GM19438 (cell line): ENCODE measurements at regions not wholly inside any gene's neighbourhood (a gene's known extent, or its start where the extent isn't known, plus 50 kb on each side); places are given as distances from the start of the nearest gene placed in this dataset.
"Not testable (repeated sequence)": the region's sequence is repeated elsewhere in the genome, so short reads cannot be mapped to it uniquely, and the experiment has no call there.

Experiments
- ATAC-seq: cut with Tn5 transposase; IDR thresholded peaks from one replicate; pipeline ENCODE4 v1.9.1; 2021; ENCODE audit warnings: low read depth; ENCODE audit not compliant: unreplicated experiment

DNA sequence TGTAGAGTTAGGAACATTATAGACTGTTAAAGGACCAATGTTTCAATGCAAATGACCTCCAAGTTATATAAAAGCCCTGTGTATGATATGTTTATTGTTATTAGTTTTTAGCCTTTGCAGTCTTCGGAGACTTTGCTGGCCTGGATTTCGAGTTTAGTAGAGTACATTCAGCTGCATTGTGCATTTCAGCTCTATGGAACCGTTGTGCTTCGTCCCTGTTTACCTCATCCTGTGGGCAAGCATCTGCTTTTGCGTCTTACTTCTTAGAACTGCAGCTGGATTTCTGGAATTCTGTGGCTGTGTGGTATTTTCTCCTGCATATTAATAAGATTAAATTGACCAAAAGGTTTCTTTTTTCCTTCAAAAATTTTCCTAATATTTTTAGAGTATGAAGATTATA is 138.6 kb downstream of the KCNRG start:
- ATAC-seq = no peak

DNA sequence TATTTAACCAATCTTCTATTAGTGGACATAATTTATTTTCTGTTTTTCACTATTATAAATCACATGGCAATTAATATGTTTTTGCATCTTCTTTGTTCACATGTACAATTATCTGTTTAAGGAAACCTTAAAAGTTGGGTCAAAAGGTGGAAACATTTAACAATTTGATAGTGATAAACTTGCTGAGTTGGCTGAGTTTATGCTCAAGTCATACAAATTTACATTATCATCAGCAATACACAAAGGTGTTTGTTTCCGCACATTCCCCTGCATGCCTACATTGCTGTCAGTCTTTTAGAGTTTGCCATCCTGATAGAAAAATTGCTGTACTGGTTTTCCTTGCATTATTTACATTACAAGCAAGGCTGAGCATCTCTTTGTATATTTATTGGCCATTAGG is 139.5 kb downstream of the KCNRG start:
- no peak for ATAC-seq

DNA sequence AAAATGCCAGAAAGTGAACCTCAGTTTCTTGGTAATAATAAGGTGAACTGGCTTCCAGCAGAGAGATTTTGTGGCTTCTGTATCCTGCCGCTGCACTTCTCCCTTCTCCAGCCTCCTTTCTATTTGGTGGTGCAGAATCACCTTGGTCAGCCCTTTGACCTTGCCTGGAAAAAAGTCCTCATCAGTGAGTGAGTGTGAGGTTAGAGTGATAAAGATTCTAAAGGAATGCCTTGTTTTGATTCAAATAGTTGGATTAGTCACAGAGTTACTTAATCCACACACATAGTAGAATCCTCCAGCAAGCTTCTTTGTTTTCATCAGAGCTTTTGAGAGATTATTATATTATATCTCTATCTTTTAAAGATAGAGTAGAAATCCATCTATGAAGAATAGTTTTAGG is 140.9 kb downstream of the KCNRG start:
- no peak for ATAC-seq

DNA sequence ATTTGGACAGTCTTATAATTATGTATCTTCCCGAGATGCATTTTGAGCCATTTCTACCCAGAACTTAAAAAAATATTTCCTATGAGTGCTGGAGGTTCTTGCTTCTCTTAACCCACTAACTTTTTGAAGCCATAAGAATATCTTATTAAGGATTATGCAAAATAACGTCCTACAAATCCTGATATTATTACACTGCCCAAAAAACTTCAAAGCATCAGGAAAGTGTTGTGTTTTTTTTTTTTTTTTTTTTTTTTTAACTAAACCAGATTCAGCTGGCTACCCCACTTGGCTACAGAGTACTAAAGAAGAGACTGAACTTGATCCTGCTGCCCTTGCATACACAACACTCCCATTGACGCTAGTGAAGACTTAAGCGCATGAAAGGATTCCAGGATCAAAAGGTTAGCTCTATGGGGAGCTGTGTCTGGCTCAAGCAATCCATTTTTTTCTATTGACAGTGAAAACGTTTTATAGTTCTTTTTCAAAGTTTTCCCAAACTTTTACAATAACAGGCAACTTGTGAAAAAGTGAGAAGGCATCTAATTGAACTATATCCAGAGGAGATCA is 141.4 kb downstream of the KCNRG start:
- ATAC-seq = no peak

DNA sequence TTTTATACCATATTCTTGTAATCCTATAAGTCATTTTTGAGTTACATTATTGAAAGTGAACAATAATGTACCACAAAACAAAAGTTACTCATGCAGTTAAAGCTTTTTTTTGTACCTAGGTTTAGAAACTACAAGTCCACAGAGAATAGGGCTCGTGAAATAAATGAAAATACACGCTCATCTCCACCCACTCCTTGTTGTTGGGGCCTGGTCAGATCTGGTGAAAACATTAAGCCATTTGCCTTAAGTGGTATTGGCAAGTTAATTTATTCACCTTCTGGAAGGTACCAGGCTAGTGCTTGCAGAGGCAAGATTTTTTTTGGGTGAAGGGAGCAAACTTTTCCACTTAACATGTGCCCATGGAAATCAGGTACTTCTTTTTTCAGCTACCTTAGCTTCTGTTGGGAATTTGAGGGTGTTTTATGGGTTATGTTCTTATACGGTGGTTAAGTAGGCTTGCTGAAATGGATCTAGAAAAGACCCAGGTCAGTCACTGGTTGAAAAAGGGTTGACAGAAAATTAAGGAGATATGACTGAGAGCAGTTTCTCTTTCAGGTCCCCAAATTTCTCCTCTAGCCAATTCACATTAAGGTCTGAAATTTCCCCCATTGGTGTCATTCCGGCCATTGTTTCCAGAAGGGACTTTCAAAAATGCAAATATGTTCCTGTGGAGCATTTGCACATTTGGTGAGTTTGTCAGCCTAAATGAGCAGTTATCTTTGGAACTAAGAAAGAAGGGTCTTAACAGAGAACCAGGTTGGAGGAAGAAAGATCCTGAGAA is 143.3 kb downstream of the KCNRG start:
- no peak for ATAC-seq

DNA sequence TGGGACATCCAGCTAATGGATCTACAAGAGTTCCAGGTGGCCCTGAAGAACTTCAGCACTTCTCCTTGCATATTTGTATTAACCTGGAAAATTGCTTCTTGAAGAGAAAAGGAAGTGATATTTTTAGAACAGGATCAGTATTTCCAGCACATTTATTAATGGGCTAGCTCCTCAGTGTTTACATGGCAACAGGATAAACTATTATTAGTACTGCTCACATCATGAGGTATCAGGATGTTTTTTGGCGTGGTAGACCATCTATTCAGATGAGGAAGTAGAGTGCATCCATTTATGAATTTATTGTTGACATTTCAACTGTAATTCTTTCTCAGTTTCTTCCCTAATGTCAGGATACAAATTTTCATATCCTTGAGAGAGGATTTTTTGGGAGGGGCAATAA is 144.4 kb downstream of the KCNRG start:
- ATAC-seq = no peak

DNA sequence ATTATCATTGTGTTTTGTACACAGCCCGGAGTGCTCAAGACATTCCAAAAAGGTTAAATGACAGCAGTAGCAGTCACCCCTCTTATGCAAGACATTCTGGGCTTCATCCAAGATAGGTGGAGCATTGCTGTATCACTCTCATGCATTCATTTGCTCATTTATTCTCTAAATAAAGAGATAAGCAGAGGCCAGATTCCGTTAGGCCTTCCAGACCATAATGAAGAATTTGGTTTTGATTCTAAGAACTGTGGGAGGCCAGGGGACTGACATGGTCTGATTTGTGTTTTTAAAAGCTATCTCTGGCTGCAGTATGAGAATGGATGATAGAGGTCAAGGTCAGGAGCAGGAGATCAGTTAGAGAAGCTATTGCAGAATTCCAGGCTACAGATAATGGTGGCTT is 145.8 kb downstream of the KCNRG start:
- ATAC-seq = no peak

DNA sequence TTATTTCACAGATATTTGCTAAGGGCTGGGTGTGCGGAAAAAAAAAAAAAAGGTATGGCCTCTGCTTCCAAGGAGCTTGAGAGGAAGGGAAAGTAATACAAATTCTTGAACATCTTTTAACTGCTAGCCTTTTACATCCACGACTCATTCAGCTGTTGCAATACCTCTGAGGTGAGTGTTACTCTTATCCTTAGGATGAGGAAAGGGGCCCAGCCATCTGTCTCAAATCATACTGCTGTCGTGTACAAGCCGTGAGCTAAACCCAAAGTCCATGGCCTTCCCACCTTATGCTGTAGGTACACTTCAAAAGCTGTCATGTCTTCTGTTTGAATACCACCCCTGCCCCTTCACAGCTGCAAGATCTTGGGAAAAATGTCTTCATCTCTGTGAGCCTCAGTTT is 146.8 kb downstream of the KCNRG start:
- no peak for ATAC-seq

DNA sequence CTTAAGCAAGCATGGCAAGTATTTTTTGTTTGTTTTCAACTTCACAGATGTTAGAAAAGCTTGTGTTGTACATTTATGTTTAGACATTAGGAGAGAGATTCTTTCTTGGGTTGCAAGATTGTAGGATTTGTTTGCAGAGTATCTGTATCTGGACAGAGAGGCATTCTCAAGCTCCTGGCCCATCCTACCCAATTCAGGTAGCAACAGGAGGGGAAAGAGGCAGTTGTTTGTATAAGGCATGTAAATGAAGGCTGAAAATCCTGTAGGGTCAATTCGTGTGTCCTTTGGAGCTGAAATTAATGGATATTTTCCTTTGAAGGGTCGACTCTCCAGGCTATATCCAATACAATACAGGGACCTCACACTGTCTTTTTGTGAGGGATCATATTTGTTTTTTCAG is 147.3 kb downstream of the KCNRG start:
- no peak for ATAC-seq

DNA sequence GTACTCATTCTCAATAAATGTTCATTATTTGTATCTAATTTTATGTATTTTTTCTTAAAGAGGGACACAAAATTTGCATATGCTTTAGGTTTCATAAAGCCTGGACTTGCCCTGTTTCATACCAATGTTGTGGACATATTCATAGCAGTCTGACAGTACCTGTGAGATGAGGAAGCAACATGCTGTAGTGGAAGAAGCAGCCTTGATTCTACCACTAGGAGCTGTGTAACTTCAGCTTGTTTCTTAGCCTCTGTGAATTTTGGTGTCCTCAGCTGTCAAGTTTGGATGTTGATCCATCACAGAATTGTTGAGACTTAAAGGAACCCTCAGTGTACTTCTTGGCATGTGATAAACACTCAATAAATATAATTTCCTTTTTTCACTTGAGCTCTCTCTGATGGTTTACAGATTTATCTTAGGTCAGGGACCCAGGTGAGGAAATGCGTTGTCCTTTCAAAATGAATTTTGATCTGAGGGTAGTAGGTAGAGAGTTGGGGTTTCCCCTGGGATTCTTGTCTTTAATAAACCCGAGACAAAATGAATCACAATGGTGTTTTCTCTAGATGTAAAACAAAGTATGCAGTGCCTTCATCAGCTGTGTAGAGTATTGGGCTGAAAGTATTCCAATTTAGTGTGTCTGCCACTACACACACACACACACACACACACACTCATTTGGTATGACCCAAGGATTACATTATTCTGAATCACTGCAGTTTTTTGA is 152.1 kb downstream of the KCNRG start:
- no peak for ATAC-seq

DNA sequence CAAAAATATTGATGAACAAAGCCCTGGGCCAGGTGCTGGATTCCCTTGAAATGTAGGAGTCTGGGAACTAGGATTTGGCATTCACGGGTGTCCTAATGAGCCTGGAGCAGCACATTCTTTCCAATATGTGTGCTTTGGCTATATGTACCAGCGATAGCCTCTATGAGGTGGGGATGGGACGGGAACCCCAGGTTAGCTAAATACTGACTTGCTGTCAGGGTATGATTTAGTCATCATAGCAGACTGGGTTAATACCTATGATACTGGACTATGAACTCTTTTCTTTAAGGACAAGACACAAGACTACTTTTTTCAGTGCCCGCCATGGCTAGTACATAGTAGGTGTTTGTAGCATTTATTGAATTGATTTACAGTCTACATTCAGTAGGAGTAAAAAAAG is 152.7 kb downstream of the KCNRG start:
- ATAC-seq = no peak

DNA sequence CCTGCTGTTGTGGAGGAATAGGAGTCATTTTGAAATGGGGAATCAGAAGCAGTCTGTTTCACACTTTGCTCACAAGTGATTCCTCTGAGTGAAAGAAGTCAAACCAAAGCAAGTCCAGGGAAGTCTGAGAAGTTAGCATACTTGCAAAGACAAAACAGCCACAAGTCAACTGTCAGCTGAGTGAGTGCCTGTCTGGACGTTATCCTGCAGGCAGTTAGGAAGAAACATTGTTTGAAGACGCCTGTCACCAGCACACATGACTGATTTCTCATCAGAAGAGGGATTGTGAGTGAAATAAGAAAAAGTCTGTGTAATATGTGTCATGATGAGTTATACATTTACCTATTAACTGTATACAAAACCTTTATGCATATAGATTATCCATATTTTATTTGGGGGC is 153.5 kb downstream of the KCNRG start:
- ATAC-seq = no peak

DNA sequence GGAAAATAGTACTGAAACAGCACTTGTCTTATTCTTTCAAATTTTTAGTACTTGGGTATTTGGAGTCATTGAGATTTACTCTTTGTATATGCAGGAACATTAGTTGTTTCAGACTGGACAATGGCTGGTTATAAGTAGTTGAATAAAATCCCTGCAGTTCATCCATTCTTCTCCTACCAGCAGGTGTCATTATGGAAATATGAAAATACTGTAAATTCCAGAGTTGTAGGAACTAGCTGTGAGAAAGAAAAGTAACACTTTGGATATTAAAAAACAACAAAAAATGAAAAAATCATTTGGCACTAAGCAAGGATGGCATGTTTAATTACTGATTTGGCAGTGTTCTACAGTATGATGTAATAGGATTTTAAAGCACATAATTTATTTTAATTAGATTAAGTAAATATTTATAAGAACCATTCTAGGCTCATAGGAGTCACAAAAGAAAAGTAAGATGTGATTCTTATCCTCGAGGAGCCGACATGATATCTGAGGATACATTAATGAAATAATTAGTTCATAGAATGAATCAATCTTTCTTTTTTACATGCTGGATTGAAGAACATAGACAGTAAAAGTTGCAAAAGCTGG is 155.3 kb downstream of the KCNRG start:
- ATAC-seq = no peak

DNA sequence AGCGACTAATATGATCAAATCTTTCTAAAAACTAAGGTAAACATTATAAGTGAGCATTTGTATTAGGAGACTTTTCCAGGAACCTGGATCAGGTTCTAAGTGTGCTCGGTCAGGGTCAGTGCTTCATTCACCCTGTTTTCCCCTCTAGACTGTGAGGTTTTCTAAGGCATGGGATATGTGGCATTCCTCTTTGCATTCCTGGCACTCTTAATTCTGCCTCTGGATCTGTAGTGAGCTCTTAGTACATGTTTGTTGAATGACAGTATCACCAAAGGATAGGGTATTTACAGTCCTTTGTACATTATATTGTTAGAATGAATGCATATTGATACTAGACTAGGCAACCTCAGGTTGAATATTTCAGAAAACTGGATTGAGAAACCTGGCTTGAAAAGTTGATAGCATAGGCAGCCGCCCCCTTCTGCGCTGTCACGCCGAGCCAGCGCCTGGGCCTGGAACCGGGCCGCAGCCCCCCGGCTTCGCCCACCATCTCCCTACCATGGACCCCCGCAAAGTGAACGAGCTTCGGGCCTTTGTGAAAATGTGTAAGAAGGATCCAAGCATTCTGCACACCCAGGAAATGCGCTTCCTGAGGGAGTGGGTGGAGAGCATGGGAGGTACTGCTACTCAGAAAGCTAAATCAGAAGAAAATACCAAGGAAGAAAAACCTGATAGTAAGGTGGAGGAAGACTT is 156.5 kb downstream of the KCNRG start:
- no peak for ATAC-seq

DNA sequence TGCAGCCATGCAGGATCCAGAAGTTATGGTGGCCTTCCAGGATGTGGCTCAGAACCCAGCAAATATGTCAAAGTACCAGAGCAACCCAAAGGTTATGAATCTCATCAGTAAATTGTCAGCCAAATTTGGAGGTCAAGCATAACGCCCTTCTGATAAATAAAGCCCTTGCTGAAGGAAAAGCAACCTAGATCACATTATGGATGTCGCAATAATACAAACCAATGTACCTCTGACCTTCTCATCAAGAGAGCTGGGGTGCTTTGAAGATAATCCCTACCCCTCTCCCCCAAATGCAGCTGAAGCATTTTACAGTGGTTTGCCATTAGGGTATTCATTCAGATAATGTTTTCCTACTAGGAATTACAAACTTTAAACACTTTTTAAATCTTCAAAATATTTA is 157.8 kb downstream of the KCNRG start:
- not testable (repeated sequence) for ATAC-seq

DNA sequence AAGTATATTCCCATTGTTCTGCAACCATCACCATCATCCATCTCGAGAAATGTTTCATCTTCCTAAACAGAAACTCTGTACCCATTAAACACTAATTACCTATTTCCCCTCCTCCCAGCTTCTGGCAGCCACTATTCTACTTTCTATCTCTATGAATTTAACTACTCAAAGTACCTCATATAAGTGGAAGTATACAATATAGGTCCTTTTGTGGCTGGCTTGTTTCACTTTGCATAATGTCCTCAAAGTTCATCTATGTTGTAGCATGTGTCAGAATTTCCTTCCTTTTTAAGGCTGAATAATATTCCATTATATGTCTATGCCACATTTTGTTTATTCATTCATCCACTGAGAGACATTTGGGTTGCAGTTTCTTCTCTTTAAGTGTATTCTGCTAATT is 159.4 kb downstream of the KCNRG start:
- ATAC-seq = no peak

DNA sequence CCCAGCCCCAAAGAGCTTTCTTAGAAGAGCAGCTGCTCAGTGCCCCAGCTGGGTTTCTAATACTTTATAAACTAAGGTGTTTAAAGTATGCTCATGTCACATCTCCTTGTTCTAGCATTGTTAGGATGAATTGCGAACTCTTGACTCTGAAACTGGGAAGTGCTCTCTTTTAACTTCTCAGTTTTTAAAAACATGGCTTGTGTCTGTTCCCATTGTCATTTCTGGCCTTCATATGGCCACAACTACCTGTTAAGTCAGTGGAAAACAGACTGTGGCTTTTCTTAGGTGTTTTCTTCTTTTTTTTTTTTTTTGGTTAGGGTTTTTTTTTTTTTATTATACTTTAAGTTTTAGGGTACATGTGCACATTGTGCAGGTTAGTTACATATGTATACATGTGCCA is 164.7 kb downstream of the KCNRG start:
- ATAC-seq = no peak

DNA sequence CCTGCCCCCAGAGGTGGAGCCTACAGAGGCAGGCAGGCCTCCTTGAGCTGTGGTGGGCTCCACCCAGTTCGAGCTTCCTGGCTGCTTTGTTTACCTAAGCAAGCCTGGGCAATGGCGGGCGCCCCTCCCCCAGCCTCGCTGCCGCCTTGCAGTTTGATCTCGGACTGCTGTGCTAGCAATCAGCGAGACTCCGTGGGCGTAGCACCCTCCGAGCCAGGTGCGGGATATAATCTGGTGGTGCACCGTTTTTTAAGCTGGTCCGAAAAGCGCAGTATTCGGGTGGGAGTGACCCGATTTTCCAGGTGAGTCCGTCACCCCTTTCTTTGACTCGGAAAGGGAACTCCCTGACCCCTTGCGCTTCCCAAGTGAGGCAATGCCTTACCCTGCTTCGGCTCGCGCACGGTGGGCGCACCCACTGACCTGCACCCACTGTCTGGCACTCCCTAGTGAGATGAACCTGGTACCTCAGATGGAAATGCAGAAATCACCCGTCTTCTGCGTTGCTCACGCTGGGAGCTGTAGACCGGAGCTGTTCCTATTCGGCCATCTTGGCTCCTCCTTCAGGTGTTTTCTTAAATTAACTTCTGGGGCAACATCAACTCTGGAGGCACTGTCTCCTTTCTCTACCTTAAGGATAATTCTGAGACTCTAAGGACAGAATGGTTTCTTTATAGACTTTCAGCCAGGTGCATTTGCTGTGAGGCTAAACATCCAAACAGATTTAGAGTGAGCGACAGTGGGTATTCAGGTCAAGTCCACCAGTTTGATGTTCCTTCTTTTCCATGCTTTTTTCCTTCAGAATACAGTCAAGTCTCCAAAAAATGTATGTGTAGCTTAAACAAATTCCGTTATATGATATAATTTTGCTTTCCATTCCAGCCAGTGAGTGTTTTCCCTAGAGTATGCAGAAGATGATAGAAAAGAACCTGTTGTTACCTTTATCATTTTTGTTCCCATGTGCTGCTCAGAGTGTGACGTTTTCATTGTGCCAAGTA is 170.8 kb downstream of the KCNRG start:
- not testable (repeated sequence) for ATAC-seq

DNA sequence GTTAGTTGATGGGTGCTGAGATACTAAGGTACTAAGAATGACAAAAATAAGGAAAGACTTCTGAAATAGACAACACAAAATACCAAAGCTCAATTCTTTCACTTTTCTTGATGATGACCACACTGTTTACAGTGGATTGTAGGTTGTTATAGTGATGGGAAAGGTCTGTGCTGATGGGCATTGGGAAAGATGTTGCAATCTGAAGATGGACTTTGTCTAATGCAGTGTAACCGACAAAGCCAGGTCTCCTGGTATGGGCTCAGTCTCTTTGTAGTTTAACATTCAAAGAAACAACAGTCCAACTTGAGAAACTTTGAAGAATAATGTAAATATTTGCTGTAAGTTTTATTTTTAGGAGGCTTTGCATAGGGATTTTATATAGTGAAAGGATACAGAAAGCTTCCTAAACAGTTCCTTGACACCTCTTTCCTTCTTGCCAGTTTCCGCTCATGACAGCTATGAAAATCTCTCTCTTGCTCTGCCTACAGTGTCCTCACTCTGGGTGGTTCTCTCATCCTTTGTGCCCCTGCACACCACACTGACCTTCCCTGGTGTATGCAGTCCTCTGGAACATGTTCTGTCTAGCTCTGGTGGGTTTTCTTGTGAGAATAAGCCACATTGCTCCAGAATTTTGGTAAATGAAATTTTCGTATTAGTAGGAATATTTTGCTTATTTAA is 172.2 kb downstream of the KCNRG start:
- ATAC-seq = no peak
